ENCODE measurements at regions not wholly inside any gene's neighbourhood (a gene's known extent, or its start where the extent isn't known, plus 50 kb on each side); places are given as distances from the start of the nearest gene placed in this dataset.
"Not testable (repeated sequence)": the region's sequence is repeated elsewhere in the genome, so short reads cannot be mapped to it uniquely, and the experiment has no call there.

GRCh38 chr4:128646893-128647292, 162.6 kb upstream of the JADE1 start:
- TF ChIP-seq ZNF296 (CRISPR knock-in tag; conservative IDR thresholded peaks at IDR 0.05); POLR2A (IDR thresholded peaks at IDR 0.05; ENCODE audit: insufficient read depth in 1 of 2, low read depth in 2 of 2, low read length in 2 of 2); CHD2 (IDR thresholded peaks at IDR 0.05; ENCODE audit: low read depth, low read length); SUZ12 (IDR thresholded peaks at IDR 0.05; ENCODE audit: low read depth, low read length); MAFF (IDR thresholded peaks at IDR 0.05; ENCODE audit: low read depth, low read length); TEAD2 (CRISPR knock-in tag; IDR thresholded peaks at IDR 0.05); CEBPG (CRISPR knock-in tag; IDR thresholded peaks at IDR 0.05); NFE2 (CRISPR knock-in tag; IDR thresholded peaks at IDR 0.05); YEATS4 (CRISPR knock-in tag; IDR thresholded peaks at IDR 0.05; ENCODE audit: borderline replicate concordance); EHMT2 (IDR thresholded peaks at IDR 0.05; ENCODE audit: borderline replicate concordance, low read depth, low read length); RAD21 (CRISPR knock-in tag; IDR thresholded peaks at IDR 0.05); YY1 (IDR thresholded peaks at IDR 0.05; ENCODE audit: insufficient read depth, insufficient replicate concordance, low read depth, low read length); EZH2 (conservative IDR thresholded peaks at IDR 0.05; ENCODE audit: low read depth, low read length): not testable (repeated sequence)

Measured in HepG2 (cell line).